ENCODE measurements at regions not wholly inside any gene's neighbourhood (a gene's known extent, or its start where the extent isn't known, plus 50 kb on each side); places are given as distances from the start of the nearest gene placed in this dataset.
"Not testable (repeated sequence)": the region's sequence is repeated elsewhere in the genome, so short reads cannot be mapped to it uniquely, and the experiment has no call there.

DNA sequence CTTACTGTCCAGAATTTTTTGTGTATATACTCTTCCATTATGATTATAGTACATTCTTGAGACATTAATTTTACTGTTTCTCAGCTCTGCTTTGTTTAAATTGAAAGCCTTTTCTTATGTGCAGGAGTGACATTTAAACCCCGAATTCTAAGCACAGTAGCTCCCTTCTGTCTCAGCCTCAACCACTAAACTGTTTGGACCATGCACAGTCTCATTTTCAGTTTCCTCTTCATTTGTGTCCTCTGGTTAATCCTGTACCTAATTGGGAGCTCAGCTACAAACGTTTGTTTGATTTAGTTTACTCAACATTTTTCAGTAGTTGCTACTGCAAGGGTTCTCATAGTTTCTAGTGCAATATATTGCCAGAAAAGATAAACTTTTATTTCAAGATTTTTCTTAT lies 206.3 kb downstream of the SLITRK5 start:
- no peak for DNase-seq (ENCODE audit: low read depth, low spot score)

DNA sequence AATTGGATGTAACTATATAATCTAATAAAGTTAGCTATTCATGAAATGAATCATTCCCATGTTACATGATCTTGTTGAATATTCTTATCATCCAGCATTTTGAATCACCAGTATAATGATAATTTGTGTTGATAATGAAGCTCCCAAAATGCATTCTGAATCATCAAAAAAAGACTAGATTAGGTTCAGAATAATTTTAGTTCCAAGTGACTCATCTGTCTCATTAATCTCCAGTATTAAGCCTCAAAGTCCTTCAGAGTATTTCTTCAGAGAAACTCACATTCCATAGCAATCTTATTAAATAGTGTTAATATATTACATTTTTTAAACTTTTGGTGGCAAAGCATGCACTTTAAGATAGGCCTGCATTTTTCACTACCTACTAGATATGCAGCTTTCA lies 207.5 kb downstream of the SLITRK5 start:
- DNase-seq (ENCODE audit: low read depth, low spot score): no peak

DNA sequence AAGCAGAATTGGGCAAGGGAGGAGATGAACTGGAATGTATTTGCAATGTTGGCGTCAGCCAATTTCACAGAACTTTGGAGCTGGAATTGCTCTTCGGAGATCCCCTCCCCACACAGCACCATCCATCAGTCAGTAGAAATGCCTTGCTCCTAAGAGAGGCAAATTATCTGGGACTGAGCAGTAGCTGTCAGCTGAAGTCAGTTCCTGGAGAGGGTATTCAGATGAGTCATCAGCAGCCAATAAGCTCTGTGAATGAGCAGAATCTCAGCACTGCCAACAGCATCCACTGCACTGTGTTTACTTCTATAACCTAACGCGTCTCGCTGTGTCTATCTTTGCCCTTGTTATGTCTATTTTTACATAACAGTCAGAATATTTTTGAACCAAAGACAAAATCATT lies 213.7 kb downstream of the SLITRK5 start:
- DNase-seq (ENCODE audit: low read depth, low spot score): no peak

DNA sequence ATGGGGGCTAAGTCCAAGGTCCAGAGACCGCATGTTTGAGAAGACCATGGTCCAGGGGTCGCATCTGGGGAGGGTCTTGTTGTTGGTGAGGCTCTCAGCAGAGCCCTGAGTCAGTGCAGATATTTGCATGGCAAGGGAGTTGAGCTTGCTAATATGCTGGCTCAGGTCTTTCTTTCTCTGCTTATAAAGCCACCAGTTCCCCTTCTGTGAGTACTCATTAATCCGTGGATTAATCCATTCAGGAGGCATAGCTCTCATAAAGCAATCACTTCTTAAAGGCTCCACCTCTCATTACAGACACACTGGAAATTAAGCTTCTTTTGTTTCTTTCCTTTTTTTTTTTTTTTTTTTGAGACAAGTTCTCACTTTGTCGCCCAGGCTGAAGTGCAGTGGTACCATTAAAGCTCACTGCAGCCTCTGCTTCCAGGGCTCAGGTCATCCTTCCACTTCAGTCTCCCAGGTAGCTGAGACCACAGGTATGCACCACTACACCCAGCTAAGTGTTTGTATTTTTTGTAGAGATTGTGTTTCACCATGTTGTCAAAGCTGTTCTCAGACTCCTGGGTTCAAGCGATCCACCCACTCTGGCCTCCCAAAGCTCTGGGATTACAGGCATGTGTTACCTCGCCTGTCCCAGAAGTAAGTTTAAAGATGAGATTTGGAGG lies 216.4 kb downstream of the SLITRK5 start:
- DNase-seq (ENCODE audit: low read depth, low spot score): no peak

DNA sequence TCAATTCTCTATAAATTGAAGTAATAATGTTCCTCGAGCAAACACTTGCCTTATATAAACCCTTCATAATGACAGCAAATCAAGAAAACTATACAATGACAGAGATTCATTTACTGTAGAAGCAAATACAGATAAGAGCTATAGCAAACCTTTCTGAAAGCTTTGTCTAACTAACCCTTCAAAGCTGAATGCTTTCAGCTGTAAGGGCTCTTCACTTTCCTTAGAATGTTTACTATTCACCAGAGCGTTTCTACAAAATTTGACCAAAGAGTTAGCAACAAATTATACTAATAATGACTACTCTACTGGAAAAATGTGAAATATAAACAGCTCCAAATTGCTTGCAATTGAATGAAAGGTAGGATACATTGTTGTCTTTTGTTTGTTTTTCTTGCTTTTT lies 218.1 kb downstream of the SLITRK5 start:
- DNase-seq (ENCODE audit: low read depth, low spot score): no peak

DNA sequence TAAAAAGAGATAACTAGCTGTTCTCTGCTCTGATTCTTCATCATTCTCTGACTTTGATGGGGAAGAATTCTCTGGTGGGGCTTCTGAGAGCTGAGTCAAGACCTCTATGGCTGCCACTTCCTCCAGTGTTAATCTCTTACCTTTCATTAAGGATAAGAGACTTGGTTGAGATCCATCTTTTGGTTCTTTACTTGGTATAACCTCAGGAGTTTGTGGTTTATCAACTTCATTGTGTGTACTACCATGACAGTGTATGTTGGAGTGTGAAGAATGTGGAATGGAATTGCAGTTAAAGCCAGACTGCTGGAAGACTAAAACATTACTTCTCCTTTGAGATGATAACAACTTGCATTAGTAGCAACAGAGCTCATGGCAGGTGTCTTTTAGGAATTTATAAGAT lies 222.0 kb downstream of the SLITRK5 start:
- no peak for DNase-seq (ENCODE audit: low read depth, low spot score)

DNA sequence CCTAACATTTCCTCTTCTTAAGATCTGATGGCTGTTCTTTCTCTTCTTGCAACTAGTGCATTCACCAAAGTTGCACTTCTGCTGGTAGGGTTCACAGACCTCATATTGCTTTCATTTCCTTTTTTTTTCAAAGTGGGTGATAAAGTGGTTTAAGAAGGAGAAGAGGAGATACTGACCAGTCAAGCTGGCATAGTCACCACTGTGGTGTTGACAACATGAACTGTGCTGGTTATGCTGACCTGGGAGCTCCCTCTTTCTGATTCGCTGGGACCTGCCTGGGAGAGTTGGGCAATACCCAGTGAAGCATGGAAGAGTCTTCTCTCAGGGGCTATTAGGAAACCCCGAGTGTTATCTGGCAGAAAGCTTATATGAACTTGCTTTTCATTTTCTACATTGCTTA lies 222.9 kb downstream of the SLITRK5 start:
- no peak for DNase-seq (ENCODE audit: low read depth, low spot score)

DNA sequence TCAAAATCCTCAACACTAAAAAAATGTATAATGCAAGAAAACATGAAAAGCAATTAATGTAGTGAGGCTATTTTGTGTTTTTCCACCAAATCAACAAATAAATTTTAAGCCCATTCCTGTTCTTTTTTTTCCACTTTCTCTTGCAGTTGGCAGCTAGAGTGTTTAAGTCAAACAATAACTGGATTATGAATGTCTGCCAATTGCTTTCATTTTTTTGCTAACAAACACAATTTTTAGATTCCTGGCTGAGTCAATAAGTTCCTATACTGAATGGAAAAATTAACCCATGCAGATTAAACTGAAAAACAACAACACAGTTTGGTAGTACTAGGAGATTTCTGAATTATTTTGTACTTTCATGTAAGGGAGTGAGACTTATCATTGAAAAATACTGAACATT lies 232.4 kb downstream of the SLITRK5 start:
- DNase-seq (ENCODE audit: low read depth, low spot score): no peak

DNA sequence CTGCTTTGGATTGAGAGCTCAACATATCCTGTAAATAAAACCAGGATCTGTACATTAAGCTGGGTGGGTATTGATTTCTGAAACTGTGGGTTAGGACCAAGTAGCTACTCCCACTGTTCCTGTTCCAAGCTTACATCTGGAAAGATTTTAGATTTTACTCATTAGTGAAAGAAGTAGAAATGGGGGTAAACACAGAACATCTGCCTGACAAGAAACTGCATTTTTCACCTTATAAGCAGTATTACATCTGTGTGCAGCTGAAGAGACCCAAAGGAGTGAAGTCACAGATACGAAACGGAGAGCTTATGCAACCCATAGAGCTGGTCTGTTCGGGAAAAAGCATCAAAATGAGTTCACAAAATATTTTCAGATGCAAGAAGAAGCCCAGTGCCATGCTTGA lies 235.2 kb downstream of the SLITRK5 start:
- no peak for DNase-seq (ENCODE audit: low read depth, low spot score)

DNA sequence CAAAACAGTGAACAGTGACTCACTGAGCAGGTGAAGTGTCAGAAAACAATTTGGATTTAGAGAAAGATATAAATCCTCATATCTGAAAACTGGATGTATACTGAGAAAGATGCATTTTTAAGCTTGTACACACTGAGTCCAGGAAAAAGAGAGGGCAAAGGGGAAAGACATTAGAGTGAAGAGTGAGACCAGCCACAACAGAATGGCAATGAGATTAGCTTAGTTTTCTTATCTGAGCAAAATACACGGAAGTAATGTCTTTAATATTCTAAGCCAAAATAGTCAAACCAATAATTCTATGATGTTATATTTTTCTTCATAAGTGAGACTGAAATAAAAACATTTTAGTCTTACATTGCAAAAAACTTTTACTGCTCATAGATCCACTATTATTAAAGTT lies 236.0 kb downstream of the SLITRK5 start:
- no peak for DNase-seq (ENCODE audit: low read depth, low spot score)

DNA sequence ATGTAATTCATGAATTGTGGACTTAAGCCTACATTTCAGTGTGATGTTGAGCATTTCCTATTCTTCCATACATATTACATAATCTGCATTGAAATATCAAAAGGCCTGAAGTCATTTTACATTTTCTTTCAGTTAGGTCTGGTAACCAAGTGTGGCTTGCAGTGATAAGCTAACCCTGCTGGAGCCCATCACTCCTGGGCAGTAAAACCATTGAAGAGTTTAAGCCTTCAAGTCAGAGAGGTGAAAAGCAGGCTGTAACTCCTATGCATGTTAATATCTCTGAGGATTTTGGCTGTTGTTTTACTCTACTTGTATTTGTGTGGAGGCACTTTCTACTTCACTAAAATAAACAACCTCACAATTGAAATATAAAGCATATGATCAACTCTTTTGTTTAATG lies 248.8 kb downstream of the SLITRK5 start:
- DNase-seq (ENCODE audit: low read depth, low spot score): no peak

DNA sequence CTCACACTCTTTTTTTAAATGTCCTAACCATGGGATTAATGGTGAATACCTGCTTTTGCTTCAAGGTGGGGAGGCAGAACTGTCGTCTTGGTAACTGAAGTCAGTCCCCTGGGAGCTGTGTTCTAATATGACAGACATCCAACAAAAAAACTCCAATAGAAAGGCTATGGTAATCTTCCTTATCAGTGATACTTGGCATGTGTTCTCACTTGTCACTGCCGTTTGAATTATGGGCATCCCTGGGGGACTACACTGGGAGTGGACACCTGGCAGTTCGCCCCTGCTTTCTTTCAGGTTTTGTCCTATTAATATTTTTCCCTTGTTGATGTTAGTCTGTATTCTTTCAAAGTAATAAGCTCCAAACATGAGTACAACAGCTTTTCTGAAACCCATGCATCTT lies 252.6 kb downstream of the SLITRK5 start:
- DNase-seq (ENCODE audit: low read depth, low spot score): no peak

DNA sequence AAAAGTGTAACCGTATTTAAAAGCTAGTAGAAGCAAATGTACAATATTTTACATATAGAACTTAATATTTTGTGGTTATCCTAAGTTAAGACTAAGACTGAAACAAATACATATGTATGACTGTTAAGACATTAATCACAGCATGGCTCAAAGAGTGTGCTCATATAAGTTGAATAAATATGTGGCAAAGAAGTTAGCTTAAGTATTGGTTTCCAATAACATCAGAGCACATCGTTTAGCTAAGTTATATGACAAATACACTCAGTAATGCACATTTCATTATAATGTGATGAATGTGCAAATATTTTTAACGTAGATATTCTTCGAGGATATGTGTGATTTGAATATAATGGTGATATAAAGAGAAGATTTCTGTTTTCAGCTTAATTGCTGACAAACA lies 253.8 kb downstream of the SLITRK5 start:
- DNase-seq (ENCODE audit: low read depth, low spot score): no peak

DNA sequence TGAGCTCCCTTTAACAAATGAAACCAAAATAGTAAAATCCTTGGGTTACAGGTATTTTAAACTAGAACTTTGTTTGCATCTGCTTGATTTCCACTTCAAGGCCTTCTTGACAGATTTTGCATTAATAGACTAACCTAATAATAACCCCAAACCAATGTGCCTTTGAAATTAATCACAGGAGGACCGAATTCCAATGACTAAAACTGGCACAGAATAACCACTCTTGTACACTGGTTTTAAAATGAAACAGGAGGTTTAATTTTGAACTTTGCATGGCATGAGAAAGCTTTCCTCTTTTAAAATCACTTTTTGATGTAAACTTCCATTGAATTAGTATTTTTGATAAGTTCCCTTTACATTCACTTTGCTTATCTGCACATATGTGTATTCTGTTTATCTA lies 269.6 kb downstream of the SLITRK5 start:
- no peak for DNase-seq (ENCODE audit: low read depth, low spot score)

DNA sequence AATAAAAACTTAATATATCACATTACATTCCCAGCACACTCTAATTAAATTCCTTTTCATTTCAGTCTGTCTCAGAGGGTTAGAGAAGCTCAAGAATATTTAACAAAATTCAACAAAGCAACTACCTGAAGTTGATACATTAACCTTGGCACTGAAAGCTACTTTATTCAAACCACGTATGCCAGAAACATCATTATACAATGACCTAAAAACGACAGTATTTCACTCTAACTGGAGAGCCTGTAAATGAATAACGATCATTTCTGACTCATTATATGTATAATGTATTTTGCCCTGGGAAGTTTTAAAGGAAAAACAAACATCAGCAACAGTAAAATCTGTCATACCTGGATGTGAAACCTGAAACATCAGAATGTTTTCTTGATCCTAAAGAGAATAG lies 270.1 kb downstream of the SLITRK5 start:
- no peak for DNase-seq (ENCODE audit: low read depth, low spot score)

DNA sequence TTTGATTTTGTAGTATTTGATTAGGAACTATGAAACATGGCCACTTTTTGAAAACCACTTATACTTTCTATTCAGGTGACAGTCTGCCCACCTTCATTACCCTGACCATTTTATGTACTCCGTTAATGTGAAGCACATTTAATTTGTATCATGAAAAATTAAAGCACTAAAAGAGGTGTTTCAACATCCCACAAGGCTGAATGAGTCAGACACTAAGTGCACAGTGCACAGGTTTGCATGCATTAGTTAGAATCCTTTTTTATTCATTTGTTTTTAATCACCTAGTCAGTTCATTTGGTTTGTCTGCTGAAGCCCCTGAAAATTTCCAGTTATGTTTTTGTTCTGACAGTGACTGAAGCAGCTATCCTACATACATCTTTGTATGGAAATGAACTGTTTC lies 271.0 kb downstream of the SLITRK5 start:
- DNase-seq (ENCODE audit: low read depth, low spot score): no peak

DNA sequence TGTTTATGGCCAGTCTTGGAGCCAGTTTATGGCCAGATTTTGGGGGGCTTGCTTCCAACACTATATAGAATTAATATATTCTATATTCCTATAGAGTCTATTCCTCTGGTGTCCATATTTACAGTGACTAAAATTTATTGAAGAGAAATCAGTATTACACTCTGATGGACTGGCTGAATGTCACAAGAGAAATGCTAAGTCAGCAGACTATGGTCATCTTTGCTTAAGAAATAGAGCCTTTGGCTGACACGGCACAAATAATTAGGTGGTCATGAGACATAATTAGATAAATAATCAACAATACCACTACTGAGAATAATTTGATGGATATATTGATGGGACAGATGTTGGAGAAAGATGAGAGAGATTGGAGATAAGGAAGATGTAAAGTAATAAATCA lies 272.9 kb downstream of the SLITRK5 start:
- no peak for DNase-seq (ENCODE audit: low read depth, low spot score)

DNA sequence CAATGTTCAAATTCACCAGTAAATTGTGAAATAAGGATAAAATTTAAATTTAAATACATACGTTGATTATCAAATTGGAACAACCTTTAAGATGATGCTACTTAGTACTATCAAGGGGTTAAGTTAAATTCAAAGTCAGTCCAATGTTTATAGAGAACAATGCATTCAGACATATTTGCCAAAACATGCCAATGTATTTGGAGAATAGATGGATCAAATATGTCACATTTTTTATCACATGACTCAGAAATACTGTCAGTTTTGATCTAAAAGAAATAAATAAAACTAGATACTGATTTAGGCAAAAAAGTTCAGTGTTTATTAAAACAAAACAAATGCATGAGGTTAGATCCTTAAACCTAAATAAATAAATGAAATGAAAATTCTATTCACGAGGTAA lies 281.2 kb downstream of the SLITRK5 start:
- DNase-seq (ENCODE audit: low read depth, low spot score): no peak

DNA sequence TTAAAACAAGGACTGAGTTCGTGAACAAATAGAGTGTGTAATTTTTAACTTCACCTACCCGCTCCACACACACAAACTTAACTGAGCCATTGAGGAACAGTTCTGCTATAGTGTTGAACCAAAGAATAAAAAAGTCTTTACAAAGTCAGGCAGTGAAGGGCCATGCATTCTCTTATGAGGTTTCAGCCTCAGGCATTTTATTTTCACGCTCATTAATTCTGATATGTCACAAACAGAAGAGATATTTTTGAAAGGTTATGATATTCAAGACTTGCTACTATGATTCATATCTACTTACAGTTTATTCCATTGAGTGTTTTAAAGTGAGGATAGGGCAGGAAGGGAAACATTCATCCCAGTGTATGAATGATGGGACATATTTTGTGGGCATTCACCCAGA lies 282.2 kb downstream of the SLITRK5 start:
- no peak for DNase-seq (ENCODE audit: low read depth, low spot score)

DNA sequence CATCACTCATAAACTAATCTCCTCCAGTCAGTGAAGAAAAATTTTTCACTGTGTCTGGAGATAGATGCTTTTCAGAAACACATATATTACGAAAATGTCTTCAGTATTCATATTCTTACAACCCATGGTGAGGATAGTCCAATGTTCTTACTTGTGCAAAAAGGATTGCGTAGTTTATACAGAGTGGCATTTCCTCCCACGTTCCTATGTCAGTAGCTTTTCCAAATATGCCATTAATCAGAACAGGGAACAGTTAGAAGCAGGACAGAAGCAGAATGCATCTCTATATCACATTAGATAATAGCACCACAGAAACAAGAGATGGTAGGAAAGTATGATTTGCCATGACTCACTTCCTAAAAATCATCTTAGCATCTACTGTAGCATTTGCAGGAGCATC lies 282.9 kb downstream of the SLITRK5 start:
- DNase-seq (ENCODE audit: low read depth, low spot score): no peak

DNA sequence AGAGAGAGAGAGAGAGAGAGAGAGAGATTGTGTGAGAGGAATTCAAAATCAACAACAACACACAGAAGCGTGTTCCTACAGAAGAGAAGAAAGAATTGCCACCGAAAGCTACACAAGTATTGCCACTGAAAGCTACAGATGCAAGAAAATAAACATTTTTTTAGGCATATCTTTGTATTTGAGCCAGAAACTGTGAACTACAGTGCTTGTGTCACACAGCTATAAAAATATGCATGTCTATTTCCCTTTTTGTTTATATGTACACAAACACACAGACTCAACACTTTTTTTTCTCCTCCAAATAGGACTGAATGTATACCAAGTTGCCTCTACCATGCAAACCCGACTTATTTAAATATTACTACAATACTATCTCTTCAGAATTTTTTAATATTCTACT lies 290.4 kb downstream of the SLITRK5 start:
- no peak for DNase-seq (ENCODE audit: low read depth, low spot score)

DNA sequence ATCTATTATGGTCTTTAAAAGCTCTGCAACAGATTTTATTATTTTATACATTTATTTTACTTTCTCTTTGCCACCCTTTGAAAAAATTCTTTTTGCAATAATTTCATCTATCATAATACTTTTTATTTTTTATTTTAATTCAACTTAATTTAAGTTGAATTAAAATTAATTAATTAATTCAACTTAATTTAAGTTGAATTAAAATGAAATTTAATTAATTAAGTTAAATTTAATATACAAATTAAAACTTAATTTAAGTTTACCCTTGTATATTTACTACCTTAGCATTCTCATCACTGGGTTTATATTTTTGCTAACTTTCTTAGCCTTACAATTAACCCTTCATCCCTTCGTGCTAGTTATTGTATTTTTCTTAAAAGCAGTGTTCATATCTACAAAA lies 301.4 kb downstream of the SLITRK5 start:
- DNase-seq (ENCODE audit: low read depth, low spot score): no peak

DNA sequence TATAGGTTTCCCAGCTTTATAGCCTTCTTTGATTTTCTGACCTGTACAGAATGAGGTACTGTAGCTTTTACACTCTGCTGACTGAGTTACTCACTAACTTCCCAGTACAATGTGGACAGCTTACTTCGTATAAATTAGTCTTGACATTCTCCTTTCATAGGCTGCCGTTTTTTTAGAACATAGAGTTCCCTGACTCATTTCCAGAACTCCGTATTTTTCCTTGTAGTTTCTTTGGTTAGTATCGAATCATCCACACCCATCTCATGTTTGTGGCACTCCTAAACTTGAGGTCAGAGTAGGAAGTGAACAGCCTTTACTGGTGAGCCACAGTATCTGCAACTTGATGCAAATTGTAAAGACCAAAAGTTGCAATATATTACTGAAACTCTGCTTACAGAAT lies 303.9 kb downstream of the SLITRK5 start:
- DNase-seq (ENCODE audit: low read depth, low spot score): no peak

DNA sequence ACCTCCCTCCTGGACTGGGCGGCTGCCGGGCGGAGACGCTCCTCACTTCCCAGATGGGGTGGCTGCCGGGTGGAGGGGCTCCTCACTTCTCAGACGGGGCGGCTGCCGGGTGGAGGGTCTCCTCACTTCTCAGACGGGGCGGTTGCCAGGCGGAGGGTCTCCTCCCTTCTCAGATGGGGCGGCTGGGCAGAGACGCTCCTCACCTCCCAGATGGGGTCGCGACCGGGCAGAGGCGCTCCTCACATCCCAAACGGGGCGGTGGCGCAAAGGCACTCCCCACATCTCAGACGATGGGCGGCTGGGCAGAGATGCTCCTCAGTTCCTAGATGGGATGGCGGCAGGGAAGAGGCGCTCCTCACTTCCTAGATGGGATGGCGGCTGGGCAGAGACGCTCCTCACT lies 305.5 kb downstream of the SLITRK5 start:
- not testable (repeated sequence) for DNase-seq (ENCODE audit: low read depth, low spot score)

All from activated naive CD8-positive, alpha-beta T cell treated with anti-CD3 and anti-CD28 coated beads, Interleukin-2, amount 50 U/mL, for 16 hours (primary cell).